ENCODE measurements at regions not wholly inside any gene's neighbourhood (a gene's known extent, or its start where the extent isn't known, plus 50 kb on each side); places are given as distances from the start of the nearest gene placed in this dataset.

DNA sequence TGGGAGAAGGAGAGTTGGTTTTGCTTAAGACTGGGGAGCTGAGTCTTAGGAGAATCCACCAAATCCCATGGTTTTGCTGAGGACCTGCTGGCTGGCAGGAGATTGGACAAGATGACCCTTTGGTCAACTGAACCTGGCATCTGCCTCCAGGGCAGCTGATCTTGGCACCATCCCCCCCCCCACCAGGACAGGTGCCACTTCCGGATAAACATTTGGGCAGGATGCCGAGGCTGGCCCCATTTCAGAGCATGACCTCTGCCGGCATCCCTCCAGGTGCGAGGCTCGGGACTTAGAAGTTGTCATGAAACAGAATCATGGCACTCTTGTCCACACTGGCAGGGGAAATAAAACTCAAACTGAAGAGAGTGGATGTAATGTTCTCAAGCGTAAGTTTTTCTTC, 165.6 kb downstream of the MACROH2A1 start:
- Histone ChIP-seq H3K27ac (peak overlapping the region in 8 of 11 experiments; percentile 14 to 70 (median 56); a peak in 14 of 22 replicates), H3K9ac (no peak overlapping the region; a peak in 1 of 22 replicates), H3K36me3 (no peaks in the 10 kb centered on the region), H3K4me3 (no peak overlapping the region), H3K9me3 (replicated peaks in 1 of 11) (peaks cover 6 to 12% (median 7%) of the 10 kb centered on the region in 11 experiments; a peak in 14 of 22 replicates), H3K4me1 (peaks cover 41 to 94% (median 68%) of the 10 kb centered on the region in 10 experiments), H3K4me2 (peak overlapping the region in 9 of 11 experiments; percentile 15 to 52 (median 29); a peak in 12 of 22 replicates), H4K20me1 (no peaks in the 10 kb centered on the region), H3K27me3 (no peaks in the 10 kb centered on the region)
- no peak for TF ChIP-seq Cebpa-rat (IDR thresholded peaks at IDR 0.05)

DNA sequence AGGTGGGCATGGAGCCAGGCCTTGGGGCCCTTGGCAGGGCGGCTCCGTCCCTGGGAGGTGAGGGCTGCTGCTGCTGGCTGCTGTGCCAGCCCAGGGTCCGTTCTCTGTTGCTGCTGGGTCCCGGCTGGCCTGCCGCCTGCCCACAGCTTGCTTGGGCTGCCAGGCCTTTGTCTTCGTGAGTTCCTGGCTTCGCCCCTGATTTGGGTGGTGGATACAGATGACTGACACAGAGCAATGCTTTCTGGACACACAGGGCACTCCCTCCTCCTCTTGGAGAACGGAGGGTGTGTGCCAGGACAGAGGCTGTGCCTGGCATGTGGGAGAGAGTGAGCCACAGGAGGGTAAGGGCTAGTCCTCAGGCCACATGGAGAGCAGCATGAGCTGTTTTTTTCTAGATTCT, 166.1 kb downstream of the MACROH2A1 start:
- Histone ChIP-seq H3K27me3 (no peaks in the 10 kb centered on the region), H3K4me3 (no peak overlapping the region), H3K9ac (peak overlapping the region in 2 of 11 experiments; percentile 14 to 20; a peak in 3 of 22 replicates), H3K4me2 (peak overlapping the region in 9 of 11 experiments; percentile 15 to 52 (median 29); a peak in 14 of 22 replicates), H3K9me3 (replicated peaks in 1 of 11) (peaks cover 6 to 12% (median 7%) of the 10 kb centered on the region in 11 experiments; a peak in 14 of 22 replicates), H3K27ac (peak overlapping the region in 8 of 11 experiments; percentile 14 to 70 (median 56); a peak in 15 of 22 replicates), H4K20me1 (no peaks in the 10 kb centered on the region), H3K4me1 (peaks cover 47 to 99% (median 73%) of the 10 kb centered on the region in 10 experiments), H3K36me3 (no peaks in the 10 kb centered on the region)
- TF ChIP-seq Cebpa-rat (IDR thresholded peaks at IDR 0.05) = no peak

DNA sequence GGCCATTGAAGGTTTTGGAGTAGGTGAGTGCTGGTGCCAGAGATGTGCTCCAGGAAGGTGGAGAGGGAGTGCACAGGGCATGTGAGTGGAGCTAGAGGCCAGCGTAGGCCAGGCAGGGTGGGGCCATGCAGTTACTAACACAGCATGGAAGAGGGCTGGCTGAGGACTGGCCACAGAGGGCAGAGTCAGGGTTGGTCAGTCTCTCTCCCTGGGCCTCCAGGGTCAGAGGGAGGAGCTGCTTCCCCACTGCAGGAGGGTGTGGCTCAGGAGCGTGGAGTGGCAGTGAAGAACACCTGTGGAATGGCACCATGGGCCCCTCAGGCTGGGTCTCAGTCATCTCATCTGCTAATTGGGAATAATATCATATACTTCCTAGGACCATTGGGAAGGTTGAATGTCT, 167.7 kb downstream of the MACROH2A1 start:
- no peaks in the 10 kb centered on the region for H3K27me3 ChIP-seq
- peak overlapping the region in 10 of 11 experiments; percentile 1 to 94 (median 90); a peak in 18 of 22 replicates for H3K27ac ChIP-seq
- H3K9me3 ChIP-seq (replicated peaks in 1 of 11) = peaks cover 6 to 12% (median 7%) of the 10 kb centered on the region in 11 experiments; a peak in 14 of 22 replicates
- peak overlapping the region; percentile 73 to 96 (median 87); a peak in 20 of 22 replicates for H3K4me2 ChIP-seq
- no peak overlapping the region for H3K4me3 ChIP-seq
- no peaks in the 10 kb centered on the region for H3K36me3 ChIP-seq
- H4K20me1 ChIP-seq = no peaks in the 10 kb centered on the region
- TF ChIP-seq Cebpa-rat (IDR thresholded peaks at IDR 0.05) = no peak
- H3K9ac ChIP-seq = peak overlapping the region in 6 of 11 experiments; percentile 46 to 76 (median 72); a peak in 9 of 22 replicates
- peaks cover 63 to 100% (median 76%) of the 10 kb centered on the region in 10 experiments for H3K4me1 ChIP-seq

DNA sequence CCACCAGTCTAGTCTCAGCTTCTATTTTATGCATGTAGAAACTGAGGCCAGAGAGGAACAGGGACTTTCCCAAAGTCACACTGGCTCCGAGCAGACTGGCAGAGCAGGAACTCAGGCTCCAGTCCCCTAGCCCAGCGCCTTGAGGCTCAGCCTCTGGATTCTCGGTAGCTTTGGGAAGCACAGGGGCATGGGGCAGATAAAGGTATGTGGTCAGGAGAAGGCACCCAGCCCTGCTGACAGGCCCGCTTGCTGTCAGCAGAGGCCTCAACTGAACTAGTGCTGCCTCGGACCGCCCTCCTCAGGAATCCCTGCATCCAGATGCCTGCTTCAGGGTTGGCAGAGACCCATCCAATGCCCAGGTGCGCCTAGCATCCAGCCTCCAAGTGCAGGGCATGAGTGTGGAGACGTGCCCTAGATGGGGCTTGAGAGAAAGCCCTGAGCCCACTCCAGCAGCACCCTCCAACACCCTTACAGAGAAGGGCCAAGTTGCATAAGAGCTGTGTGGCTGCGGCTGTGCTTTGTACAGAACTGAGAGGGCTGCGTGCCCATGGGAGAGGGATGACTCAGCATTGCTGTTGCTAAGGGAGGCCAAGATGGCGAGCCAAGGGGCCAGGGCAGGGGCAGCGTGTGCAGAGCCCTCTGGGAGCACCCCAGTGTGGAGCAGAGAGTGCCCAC, 168.6 kb downstream of the MACROH2A1 start:
- peak overlapping the region; percentile 3 to 94 (median 88); a peak in 20 of 22 replicates for H3K27ac ChIP-seq
- peak in 9 of 11 experiments; percentile 39 to 95 (median 79); a peak in 16 of 22 replicates for TF ChIP-seq Cebpa-rat (IDR thresholded peaks at IDR 0.05)
- H3K36me3 ChIP-seq = no peaks in the 10 kb centered on the region
- H3K4me1 ChIP-seq = peaks cover 66 to 100% (median 79%) of the 10 kb centered on the region in 10 experiments
- H3K27me3 ChIP-seq = no peaks in the 10 kb centered on the region
- peaks cover 6 to 12% (median 7%) of the 10 kb centered on the region in 11 experiments; a peak in 14 of 22 replicates for H3K9me3 ChIP-seq (replicated peaks in 1 of 11)
- no peak overlapping the region; a peak in 1 of 20 replicates for H3K4me3 ChIP-seq
- peak overlapping the region in 10 of 11 experiments; percentile 10 to 76 (median 68); a peak in 18 of 22 replicates for H3K9ac ChIP-seq
- H4K20me1 ChIP-seq = no peaks in the 10 kb centered on the region
- H3K4me2 ChIP-seq = peak overlapping the region; percentile 73 to 96 (median 87)

DNA sequence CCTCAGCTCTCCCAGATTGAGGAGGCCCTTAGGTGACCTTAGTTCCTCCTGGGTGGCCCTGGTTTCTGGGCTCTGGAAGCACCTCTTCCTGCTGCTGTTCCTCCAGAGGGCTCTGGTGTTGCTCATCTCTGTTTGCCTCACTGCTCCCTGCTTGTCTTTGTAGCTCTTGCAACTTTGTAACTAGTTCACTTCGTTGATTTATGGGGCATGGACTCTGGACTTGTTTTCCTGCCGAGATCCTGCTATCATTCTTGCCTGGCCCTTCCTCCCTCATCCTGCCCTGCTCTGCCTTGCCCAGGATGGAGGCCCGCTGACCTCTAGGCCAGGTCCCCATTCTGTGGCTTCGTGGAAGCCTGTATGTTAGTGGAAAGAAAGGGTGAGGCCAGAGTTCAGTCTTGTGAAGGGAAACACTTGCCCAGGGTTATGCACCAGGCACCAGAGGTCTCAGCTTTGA, 169.3 kb downstream of the MACROH2A1 start:
- H3K9ac ChIP-seq = peak overlapping the region in 9 of 11 experiments; percentile 25 to 76 (median 71); a peak in 16 of 22 replicates
- peak overlapping the region; percentile 73 to 96 (median 87) for H3K4me2 ChIP-seq
- H3K9me3 ChIP-seq (replicated peaks in 1 of 11) = peaks cover 6 to 12% (median 7%) of the 10 kb centered on the region in 11 experiments; a peak in 14 of 22 replicates
- H3K4me1 ChIP-seq = peaks cover 70 to 100% (median 82%) of the 10 kb centered on the region in 10 experiments
- TF ChIP-seq Cebpa-rat (IDR thresholded peaks at IDR 0.05) = no peak
- peak overlapping the region in 2 of 10 experiments; percentile 21 to 30; a peak in 4 of 20 replicates for H3K4me3 ChIP-seq
- peak overlapping the region in 10 of 11 experiments; percentile 3 to 94 (median 90); a peak in 19 of 22 replicates for H3K27ac ChIP-seq
- no peaks in the 10 kb centered on the region for H4K20me1 ChIP-seq
- no peaks in the 10 kb centered on the region for H3K27me3 ChIP-seq
- no peaks in the 10 kb centered on the region for H3K36me3 ChIP-seq

DNA sequence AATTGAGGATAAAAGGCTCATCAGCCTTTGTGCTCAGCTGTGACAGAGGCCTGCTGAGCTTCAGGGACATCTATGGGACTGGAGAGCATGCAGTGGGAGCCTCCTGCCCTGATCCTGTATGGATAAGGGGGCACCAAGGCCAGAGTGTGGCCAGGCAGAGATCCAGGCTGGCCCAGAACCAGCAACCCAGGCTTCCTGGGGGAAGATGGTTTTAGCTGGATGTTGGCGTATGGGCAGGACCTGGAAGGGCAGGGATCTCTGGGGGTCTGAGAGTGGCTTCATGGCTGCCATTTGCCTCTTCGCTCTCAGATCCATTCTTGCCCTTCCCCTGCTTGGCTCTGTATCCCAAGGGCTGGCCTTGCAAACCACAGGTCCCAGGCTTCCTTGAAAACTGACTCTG, 169.9 kb downstream of the MACROH2A1 start:
- Histone ChIP-seq H3K9me3 (replicated peaks in 1 of 11) (peaks cover 6 to 12% (median 7%) of the 10 kb centered on the region in 11 experiments; a peak in 14 of 22 replicates), H3K27me3 (no peaks in the 10 kb centered on the region), H3K27ac (peak overlapping the region in 9 of 11 experiments; percentile 67 to 94 (median 91); a peak in 18 of 22 replicates), H3K4me1 (peaks cover 76 to 100% (median 87%) of the 10 kb centered on the region in 10 experiments), H3K36me3 (no peaks in the 10 kb centered on the region), H3K4me3 (peak overlapping the region in 1 of 10 experiments; percentile 21; a peak in 2 of 20 replicates), H3K4me2 (peak overlapping the region; percentile 81 to 96 (median 90); a peak in 21 of 22 replicates), H4K20me1 (no peaks in the 10 kb centered on the region), H3K9ac (peak overlapping the region in 7 of 11 experiments; percentile 64 to 76 (median 73); a peak in 8 of 22 replicates)
- no peak for TF ChIP-seq Cebpa-rat (IDR thresholded peaks at IDR 0.05)

DNA sequence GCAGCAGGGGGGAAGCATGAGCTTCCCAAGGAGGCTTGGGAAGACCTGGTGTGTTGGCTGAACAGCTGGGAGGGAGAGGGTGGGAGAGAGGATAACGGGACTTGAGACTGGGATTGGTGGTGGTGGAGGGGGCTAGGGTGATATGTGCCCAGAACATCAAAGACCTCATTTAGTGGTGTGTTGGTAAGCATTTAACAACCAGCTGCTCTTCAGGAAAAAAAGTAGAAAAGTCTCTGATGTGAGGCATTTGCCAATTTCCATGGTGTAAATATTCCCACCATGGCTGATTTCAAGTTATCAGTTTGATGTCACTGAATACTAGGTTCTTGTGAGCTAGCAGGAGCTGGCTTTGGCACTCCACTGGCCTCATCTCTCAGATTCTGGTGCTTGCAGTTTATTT, 170.8 kb downstream of the MACROH2A1 start:
- TF ChIP-seq Cebpa-rat (IDR thresholded peaks at IDR 0.05) = no peak
- Histone ChIP-seq H3K4me3 (no peak overlapping the region), H3K36me3 (no peaks in the 10 kb centered on the region), H3K9me3 (replicated peaks in 1 of 11) (peaks cover 6 to 12% (median 7%) of the 10 kb centered on the region in 11 experiments; a peak in 14 of 22 replicates), H4K20me1 (no peaks in the 10 kb centered on the region), H3K4me1 (peaks cover 81 to 100% (median 90%) of the 10 kb centered on the region in 10 experiments), H3K4me2 (peak overlapping the region in 10 of 11 experiments; percentile 81 to 96 (median 89); a peak in 20 of 22 replicates), H3K9ac (peak overlapping the region in 7 of 11 experiments; percentile 73 to 83 (median 78); a peak in 10 of 22 replicates), H3K27me3 (no peaks in the 10 kb centered on the region), H3K27ac (peak overlapping the region in 9 of 11 experiments; percentile 73 to 94 (median 91); a peak in 17 of 22 replicates)

DNA sequence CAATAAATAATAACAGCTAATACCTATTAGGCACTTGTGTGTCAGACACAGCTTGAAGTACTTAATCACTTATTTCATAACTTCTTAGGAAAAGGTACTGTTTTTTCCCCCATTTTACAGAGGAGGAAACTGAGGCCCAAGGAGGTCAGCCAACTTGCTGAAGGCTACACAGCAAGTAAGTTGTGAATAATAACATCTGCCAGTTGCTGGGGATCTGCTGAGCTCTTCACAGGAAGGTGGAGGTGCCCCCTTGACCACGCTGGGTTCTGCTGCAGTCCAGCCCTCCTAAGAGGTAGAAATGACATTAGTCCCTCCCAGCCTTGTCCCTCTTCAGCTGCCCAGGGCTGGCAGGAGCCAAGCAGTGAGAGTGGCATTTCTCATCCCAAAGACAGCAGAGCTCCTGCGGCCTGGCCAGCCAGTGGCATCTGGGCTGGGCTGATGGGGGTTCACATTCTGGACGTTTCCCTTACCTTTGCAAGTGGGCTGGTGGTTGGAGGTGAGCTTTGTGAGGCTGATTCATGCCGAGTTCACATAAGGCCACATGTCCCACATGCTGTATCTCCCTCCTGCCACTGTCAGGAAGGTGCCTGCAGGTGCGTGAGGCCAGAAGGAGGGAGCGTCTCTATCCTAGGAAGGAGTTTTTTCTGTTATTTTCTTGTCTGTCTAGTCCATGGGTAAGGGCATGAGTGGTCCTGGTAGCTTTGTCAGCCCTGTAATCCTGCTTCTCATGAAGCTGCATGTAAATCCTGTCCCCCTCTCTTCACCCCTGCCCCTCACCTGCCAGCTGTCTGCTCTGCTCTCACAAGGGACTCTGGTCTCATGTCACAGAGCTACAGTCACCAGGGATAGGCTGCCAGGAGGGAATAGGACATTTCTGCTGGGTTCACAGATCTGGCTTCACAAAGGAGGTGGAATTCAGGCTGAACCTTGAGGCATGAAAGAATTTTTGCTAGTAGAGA, 171.7 kb downstream of the MACROH2A1 start:
- Histone ChIP-seq H4K20me1 (no peaks in the 10 kb centered on the region), H3K9me3 (replicated peaks in 1 of 11) (peaks cover 6 to 12% (median 7%) of the 10 kb centered on the region in 11 experiments; a peak in 14 of 22 replicates), H3K4me1 (peaks cover 86 to 100% (median 93%) of the 10 kb centered on the region in 10 experiments), H3K36me3 (no peaks in the 10 kb centered on the region), H3K27ac (peak overlapping the region in 9 of 11 experiments; percentile 73 to 94 (median 91); a peak in 18 of 22 replicates), H3K27me3 (no peaks in the 10 kb centered on the region), H3K4me3 (no peak overlapping the region; a peak in 2 of 20 replicates), H3K4me2 (peak overlapping the region; percentile 76 to 96 (median 88)), H3K9ac (peak overlapping the region in 8 of 11 experiments; percentile 72 to 83 (median 78); a peak in 15 of 22 replicates)
- no peak for TF ChIP-seq Cebpa-rat (IDR thresholded peaks at IDR 0.05)
